ENCODE measurements at regions not wholly inside any gene's neighbourhood (a gene's known extent, or its start where the extent isn't known, plus 50 kb on each side); places are given as distances from the start of the nearest gene placed in this dataset.

DNA sequence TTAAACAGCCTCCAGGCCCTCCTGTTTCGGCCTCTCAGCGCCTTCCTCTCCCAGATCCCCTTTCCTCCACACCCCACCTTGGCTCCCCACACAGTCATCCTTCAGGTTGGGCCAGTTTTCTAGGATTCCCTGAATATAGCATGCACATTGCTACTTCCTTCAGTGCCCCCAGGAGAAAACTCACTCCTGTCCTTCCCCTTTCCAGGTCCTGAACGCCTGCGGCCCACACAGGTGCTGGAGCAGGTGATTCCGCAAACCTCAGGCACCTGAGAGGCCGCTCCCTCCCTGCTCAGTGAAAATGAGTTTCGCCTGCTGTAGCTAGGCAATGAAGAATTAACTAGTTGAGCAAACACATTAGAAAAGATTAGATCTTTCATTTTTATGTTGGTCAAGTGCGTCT lies 185.0 kb downstream of the MED10 start:
- no peak for DNase-seq

DNA sequence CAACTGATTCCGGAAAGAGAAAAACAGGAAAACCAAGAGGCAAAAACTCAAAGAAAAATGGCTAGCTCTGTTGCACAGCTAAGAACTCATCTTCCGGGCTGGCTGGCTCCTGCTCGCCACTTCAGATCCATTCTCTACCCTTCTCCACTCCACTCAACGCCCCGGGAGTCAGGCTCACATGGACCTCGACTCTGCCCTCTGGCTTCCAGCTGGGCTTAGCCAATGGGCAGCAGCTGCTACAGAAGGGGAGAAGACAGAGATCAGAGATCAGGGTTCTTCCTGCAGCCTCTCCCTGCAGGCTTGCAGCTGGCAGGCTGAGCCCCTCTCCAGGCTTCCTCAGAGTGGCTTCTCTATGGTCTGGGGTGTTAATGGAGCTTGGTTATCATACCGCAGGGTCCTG lies 187.5 kb downstream of the MED10 start:
- DNase-seq = no peak

DNA sequence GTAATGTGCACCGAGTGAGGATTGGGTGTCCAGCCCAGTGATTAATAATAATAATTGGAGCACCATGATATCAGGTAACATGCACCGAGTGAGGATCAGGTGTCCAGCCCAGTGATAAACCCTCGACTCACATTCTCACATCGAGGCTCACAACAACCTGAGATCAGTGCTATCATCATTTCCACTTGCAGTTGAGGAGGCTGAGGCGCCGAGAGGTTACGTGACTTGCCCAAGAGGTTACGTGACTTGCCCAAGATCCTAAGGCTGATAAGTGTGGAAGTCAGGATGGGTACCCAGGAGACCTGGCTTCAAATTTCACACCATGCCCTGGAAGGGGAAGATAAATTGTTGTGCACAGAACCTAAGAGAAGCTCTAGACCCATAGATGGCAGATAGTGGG lies 189.4 kb downstream of the MED10 start:
- no peak for DNase-seq

DNA sequence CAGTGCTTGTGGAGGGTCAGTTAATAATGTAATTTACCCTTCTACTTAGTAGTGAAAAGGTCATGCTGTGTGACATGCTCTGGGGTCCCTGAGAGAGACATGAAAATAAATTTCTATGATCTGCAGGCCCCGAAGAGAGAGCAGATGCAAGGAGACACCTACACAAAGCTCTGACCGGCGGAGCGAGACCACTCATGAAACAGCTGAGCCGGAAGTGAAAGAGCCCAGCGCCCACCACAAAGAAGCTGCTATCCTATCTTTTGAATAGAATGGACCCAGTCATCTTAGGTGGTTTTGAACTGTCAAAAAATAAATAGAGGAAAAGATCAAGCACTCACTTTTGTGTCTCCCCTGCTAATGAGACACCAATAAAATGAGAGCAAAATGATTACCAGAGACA lies 190.0 kb downstream of the MED10 start:
- no peak for DNase-seq

DNA sequence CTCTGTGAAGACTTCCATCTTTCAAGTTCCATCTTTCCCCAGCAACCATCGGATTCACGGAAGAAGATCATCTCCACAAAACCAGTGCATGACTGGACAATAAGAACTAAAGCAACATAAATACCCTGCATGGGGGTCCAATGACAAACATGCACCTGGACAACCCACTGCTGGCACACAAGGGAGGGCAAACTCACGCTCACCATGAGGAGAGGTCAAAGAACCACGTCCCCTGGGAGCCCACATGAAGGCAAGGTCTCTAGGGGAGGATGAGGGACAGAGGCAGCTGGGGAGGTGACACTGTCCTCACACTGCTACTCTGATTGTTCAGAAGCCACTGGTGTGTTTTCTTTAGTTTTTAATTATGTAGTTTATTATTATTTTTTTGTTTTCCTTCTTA lies 190.8 kb downstream of the MED10 start:
- no peak for DNase-seq

DNA sequence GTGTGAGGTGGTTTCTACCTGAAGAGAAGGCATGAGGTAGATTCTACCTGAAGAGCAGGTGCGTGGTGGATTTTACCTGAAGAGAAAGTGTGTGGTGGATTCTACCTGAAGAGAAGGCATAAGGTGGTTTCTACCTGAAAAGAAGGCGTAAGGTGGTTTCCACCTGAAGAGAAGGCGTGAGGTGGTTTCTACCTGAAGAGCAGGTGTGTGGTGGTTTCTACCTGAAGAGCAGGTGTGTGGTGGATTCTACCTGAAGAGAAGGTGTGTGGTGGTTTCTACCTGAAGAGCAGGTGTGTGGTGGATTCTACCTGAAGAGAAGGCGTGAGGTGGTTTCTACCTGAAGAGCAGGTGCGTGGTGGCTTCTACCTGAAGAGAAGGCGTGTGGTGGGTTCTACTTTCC lies 192.8 kb downstream of the MED10 start:
- DNase-seq = no peak

DNA sequence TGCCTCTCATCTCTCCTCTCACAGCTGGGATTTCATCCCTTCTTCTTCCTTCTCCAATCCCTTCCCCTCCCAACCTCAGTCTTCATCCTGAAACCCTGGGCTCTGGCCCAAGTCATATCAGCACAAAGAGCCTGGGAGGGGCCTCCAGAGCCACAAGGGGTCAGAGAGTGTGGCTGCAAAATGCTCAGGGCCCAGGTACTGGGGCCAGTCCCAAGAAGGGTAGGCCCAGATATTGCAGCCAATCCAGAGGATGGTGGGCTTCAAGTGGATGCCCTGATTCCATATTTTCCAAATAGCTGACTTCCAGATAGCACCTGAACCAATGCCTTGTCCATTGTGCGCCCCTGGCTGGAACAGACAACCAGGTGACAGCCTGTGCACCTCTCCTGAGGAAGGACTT lies 193.9 kb downstream of the MED10 start:
- no peak for DNase-seq

DNA sequence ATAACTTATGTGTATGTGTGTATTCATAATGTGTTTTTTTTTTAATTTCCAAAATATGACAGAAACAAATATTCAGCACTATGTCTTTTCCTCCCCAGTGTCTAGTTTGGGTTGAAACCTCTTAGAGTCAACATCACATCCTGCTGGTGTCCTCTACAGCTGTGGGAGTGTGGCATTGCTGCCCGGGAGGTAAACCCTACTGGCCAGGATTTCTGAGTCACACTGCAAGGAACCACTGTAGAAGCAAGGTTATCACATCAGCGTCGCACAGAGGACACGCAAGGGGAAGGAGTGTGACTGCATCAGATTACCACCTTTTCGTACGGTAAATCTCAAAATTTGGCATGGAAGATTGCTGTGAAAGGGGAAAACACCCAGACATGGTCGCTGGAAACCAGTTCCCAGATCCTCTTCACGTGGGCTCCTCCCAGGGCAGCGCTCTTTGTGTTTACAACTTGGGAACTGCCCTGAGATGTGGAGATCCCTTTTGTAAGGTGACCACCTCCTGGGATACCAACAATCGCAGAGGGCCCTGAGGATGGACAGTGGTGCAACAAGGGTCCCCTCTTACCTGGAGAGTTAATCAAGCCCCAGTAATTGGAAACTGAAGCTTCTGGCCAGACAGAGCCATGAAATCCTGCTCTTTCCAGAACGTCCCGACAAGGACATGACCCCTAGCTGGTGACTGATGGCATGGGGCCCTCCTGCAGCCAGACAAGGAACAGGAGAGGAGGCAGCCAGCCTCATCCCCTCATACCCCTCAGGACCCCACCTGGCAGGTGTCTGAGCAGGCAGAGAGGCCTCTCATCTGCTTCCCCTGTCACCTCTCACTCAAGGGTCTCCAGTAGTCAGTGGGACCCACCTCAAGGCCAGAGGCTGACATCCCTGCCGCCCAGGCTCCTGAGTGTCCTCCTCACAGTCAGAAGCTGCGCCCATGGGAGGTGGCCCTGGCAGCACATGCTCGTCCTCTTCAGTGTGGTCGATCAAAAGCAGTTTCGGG lies 194.7 kb downstream of the MED10 start:
- DNase-seq = no peak

DNA sequence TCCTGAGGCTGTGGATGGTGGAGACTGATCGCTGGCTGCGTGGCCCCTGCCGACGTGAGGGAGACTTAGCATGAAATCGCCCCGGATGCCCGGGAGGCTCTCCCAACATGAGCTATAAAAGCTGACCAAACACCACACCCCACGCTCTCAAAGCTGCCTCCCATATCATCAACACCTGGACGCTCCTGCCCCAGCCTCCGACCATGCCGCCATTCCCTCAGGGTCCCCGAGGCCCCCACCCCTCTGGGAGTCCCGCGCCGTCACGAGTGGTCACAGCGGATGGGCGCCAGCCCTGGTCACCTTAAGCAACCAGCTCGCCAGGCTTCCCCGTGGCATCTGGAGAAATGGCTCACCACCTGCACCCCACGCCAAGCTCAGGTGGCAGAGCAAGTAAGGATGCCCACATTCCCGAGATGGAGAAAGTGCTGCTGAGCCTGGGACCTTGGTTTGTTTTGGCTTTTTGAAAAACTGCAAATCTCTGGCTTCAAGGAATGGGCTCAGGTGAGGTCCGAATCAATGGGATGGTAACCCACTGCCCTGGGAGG lies 196.0 kb downstream of the MED10 start:
- no peak for DNase-seq

DNA sequence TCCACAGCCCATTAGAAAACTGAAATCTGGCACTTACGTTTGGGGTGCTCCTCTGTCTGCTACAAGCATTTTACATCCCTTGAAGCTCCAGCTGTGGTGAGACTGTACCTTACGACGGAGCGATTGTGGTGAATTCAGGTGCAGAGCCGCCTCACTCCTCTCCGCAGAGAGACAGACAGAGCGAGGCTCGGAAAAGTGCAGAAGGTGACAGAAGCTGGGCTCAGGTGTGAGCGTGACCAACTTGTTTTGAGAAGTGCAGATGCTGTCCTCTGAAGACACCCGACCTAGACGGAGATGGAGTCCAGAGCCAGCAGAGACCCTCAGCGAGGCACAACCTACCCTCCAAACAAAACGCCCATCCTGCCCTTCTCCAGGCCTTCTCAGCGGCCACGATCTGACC lies 196.5 kb downstream of the MED10 start:
- DNase-seq = no peak

DNA sequence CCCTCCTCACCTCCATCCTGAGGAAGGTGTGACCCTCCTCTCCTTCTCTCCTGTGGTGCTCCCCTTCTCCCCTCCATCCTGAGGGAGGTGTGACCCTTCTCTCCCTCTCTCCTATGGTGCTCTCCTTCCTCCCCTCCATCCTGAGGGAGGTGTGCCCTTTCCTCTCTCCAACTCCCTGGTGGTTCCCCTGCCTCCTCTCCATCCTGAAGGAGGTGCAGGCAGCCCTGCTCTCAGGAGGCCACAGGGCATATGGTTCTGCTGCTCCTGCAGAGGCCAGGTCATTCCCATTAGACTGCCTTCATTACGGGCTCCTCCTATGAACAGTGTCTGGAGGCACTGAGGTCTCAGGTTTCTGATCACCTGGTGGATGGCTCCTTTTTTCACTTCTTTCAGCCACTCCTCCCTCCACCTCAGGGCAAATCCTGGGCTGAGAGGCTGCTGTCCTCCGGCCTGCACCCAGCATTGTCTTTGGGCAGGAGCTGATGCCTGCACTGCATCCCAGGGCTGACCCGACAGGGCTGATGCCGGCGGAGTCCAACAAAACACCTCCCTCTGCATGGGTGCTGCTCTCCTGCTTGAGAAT lies 197.1 kb downstream of the MED10 start:
- no peak for DNase-seq

DNA sequence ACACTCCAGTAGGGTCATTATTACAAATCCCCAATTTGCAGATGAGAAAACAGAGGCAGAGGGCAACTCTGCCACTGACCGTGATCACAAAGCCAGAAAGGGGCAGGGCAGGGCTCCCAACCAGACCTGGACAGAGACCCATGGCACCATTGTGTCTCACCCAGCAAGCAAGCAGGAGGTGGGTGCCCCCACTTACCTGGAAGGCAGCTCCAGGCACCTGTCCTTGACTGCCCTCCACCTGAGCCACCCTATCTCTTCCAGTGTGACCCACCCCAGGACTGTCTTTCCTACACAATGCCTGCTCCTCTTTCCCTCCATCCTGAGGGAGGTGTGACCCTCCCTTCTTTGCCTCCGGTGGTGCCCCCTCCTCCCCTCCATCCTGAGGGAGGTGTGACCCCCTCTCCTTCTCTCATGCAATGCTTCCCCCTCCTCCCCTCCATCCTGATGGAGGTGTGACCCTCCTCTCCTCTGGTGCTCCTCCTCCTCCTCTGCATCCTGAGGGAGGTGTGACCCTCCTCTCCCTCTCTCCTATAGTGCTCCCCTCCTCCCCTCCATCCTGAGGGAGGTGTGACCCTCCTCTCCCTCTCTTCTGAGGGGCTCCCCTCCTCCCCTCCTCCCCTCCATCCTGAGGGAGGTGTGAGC lies 198.0 kb downstream of the MED10 start:
- no peak for DNase-seq

DNA sequence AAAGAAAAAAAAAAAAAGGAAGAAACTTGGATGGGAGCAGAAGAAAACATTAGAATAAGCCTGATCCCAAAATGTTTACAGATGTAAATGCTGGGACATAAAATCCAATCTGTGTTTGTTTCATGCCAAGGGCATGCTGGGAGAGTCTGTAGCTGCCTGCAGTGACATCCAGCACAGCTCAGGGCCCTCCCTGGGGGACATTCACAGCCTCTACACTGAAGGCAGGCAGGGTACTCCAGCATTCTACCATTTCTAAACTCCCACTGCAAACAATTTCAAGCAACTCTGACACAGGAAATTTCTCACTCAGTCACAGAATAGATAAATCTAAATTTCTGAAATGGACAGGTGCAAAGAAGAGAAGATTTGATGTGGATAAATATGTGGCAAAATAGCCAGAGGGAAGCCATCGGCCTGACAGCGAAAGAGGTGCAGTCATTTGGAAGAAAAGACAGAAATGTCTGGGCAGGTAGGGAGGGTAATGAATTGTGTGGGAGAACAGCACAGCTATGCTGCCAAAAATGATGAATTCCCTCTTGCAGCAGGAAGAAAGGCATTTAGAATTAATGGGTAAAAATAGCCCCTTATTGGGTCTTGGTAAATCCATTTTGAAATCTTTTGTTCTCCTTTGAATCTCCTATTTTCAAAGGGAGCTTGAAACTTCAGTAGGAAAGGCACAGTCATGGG lies 199.4 kb downstream of the MED10 start:
- DNase-seq = no peak

DNA sequence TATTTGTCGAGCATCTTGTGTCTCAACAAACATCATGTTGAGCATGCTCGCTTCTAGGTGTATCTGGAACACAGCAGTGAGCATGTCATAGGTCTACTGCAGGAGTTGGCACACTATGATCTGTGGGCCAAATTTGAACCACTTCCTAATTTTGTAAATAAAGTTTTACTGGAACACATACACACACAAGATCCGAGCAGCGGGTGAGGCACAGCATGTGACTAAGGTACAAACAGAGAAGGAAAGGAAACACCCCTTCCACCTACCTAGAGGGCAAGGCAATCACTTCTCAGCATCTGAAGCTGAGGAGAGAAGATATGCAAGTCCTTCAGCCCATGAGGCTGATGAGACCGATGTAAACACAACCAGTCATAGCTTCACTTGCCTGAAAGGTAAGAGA lies 200.4 kb downstream of the MED10 start:
- no peak for DNase-seq

DNA sequence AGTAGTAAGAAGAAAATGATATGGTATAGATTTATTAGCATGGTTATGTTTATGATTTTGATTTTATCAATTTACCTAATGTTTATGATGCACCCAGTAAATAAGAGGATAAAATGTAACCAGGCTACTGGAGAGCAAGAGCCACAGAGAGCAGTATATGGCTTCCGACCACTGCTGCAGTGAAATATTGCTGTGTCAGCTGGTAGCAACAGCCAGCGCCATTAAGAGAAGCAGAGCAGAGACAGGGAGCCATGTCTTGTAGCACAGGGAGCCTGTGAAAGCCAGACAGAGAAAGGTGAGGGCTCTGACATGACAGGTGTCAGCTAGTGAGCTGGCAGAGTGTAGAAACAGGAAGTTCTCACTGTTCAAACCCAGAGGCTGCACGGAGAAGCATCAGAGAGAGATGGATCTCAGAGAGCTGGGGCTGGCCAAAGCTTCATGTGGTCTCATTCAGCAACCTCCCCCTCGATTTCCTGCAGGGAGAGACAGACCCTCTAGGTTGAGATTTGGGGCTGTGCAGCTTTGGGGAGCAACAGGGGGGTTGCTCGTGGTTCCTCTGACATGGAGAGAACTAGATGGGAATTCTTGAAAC lies 202.1 kb downstream of the MED10 start:
- DNase-seq = no peak

DNA sequence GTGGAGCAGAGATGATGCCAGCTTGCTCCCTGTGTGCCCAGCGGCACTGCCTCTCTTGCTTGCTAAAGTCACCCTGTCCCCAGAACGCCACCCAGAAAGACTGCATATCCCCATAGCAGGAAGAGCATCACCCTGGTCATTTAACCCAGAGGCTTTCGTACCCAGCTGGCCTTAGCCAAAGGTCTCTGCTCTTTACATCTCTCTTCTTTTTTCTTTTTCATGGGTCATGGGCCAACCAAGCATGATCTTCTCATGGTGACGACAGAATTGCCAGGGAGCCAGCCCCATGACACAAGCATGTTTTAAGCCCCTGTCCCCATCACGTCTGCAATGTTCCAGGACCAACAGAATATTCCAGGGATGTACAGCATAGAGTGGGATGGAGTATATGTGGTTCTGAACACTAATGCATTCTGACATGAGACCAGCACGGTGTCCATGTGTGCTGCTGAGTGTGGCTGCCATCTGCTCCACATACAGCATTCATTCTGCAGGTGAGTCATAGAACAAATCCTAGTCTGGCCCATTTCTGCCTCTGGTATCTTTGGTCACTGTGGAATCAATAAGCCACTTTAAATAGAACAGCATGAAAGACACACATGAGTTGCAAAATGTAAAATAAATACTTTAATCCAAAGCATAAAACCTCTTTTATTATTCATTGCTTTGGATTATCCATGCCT lies 203.0 kb downstream of the MED10 start:
- DNase-seq = no peak

DNA sequence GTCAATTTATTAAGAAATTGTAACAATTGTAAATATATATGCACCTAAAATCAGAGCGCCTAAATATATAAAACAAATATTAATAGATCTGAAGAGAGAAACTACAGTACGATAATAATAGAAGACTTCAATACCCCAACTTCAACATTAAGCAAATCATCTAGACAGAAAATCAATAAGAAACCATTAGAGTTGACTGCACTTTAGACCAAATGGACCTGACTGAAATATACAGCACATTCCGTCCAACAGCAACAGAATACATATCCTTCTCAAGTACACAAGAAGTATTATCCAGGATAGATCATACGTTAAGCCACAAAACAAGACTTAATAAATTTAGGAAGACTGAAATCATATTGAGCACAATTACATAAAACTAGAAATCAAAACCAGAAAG lies 208.7 kb downstream of the MED10 start:
- DNase-seq = no peak

DNA sequence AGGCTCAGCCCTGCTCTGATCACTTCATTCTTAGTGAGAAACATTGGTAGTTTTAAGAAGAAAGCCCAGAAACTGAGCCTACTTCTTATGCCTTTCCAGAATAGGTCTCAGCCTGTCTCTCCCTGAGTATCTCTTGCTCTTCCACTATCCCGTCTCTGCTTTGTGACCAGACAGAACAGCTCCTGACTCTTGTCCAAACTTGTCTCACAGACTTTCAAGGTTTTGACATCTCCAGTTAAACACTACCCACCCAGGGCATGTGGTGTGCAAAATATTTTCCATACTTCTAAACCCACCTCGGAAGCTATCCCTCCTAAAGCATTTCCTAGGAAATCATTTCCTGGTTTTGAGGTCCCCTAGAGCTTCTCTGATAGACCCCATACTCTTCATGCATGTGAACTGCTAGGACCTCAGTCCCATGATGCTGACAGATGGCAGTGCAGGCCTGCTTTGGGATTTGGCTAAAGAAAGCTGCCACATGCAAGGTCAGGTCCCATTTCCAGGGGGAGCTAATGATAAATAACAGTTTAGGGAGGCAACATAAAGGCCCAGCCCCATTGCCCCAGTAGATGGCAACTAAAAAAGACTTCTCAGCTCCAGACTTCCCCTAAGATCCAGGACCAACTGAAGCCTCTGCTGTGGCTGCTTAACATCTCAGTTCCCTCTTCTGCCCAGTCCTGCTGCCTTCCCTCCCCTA lies 211.5 kb downstream of the MED10 start:
- no peak for DNase-seq

DNA sequence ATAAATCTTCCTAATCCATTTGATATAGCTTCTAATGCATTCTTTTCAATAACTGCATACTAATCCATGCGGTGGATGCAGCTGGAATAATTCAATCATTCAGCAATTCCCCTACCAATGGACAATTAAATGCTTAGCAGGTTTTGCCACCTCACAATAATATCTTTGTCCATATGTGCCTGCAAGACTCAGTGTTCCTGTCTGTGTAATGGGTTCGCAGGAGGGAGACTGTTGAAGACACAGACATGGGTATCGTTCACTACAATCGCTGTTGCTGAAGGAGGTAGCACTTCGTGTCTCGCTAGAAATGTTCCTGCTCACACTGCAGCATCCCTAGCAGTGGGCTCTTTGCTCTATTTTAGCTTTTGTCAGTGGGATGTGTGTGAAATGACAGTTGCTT lies 214.4 kb downstream of the MED10 start:
- no peak for DNase-seq

DNA sequence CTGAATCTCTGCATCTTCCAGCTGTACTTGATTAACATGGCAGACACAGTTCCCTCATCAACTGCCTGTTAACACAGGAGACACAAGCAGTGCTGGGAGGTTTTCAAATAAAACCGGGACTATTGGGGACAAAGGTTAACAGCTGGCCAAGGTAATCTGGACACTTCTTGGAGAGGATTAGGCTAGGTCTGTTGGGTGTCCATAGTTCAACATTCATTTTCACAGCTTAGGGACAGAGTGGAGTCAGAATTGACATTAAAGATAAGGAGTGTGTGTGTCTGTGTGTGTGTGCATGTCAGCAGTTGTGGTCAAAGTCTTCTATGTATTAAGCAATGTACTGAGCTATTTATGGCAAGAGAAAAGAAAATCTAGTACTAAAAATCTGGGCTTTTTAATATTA lies 216.2 kb downstream of the MED10 start:
- DNase-seq = no peak

DNA sequence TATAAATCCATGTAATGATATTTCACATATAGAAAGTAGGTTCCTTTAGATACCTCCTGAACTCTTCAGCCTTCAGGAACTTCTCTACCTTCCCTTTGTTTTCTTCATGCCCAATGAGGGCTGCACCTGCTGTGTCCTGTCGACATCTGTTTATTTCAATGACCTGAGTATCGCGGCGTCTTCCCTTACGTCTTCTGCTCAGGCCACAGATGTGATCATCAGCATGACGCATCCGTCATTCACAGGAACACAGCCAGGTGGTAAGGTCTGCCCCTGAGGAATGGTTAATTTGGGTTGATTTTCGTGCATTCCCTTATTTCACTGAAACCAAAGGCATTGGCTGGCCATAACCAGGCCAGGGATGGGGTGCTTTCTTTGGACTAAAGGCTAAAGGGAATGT lies 217.1 kb downstream of the MED10 start:
- no peak for DNase-seq
